ENCODE measurements at regions not wholly inside any gene's neighbourhood (a gene's known extent, or its start where the extent isn't known, plus 50 kb on each side); places are given as distances from the start of the nearest gene placed in this dataset.
"Not testable (repeated sequence)": the region's sequence is repeated elsewhere in the genome, so short reads cannot be mapped to it uniquely, and the experiment has no call there.

DNA sequence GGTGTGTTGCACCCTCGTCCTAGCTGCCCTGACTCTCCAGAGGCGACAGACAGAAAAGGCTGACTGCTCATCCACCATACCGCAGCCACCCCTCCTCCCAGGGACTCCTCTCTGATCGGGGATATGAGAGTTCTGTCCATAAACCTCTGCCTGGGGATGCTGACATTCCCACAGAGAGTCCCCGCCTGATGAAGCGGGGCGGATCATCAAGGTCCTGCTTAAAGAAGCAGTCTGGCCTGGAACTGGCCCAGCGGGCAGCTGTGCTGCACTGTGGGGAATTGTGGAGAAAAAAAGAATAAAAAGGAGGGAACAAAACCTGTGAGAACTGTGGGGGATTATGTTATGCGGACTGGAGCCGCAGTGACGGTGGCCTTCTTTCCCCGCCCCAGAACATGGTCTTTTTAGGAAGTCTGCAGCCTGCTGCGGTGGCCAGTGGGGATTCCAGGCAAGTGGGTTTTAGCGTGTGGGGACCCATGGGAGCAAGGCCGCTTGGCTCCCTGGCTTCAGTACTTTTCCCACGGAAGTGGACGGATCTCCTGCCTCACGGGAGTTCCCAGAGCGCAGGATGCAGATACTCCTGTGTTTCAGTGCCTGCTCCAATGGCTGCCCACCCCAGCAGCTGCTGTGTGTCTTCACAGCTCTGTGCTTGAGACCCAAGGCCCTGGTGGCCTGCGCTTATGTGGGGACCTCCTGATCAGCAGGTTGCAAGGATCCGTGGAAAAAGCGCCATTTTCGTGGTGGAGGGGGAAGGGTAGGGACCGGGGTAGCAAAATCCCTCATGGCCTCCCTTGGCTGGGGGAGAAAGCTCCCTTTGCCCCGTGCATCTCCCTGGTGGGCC is 1456.2 kb upstream of the SLC10A2 start:
- TF ChIP-seq, protein P1, sequence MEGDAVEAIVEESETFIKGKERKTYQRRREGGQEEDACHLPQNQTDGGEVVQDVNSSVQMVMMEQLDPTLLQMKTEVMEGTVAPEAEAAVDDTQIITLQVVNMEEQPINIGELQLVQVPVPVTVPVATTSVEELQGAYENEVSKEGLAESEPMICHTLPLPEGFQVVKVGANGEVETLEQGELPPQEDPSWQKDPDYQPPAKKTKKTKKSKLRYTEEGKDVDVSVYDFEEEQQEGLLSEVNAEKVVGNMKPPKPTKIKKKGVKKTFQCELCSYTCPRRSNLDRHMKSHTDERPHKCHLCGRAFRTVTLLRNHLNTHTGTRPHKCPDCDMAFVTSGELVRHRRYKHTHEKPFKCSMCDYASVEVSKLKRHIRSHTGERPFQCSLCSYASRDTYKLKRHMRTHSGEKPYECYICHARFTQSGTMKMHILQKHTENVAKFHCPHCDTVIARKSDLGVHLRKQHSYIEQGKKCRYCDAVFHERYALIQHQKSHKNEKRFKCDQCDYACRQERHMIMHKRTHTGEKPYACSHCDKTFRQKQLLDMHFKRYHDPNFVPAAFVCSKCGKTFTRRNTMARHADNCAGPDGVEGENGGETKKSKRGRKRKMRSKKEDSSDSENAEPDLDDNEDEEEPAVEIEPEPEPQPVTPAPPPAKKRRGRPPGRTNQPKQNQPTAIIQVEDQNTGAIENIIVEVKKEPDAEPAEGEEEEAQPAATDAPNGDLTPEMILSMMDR (IDR thresholded peaks at IDR 0.05): no peak
- no peak for TF ChIP-seq POLR2A (IDR thresholded peaks at IDR 0.05)
- TF ChIP-seq POLR2AphosphoS5 (IDR thresholded peaks at IDR 0.05): no peak
- Histone ChIP-seq H3K4me1 (no peaks in the 10 kb centered on the region), H3K27ac (no peak overlapping the region), H3K27me3 (no peaks in the 10 kb centered on the region), H3K36me3 (no peaks in the 10 kb centered on the region), H3K4me3 (no peak overlapping the region), H3K9me3 (peaks cover 0 to 4% of the 10 kb centered on the region in 2 donors)
- intact Hi-C loops (cut with DNase I; ENCODE audit: low total_unique reads): no loop called here
- DNase-seq (ENCODE audit: low spot score in 2 of 2): no peak

DNA sequence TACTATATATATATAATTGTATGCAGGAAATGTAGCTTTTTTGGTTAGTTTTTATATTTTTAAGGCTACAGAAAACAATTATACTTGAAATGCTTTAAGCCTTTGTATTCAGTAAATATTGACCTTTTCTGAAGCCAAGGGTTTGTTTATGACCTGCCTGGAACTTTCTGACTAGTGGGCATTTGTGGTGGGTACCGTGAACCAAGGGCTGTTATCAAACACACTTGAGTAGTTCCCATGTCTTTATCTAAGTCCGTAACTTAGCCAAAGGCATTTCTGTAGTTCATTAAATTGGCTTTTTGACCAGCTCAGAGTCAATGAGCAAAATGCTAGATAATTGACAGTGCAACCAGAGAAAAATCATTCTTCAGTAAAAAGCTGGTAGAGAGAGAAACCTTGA is 1444.2 kb upstream of the SLC10A2 start:
- no peaks in the 10 kb centered on the region for H3K9me3 ChIP-seq
- H3K36me3 ChIP-seq: no peaks in the 10 kb centered on the region
- H3K4me1 ChIP-seq: no peaks in the 10 kb centered on the region
- no peaks in the 10 kb centered on the region for H3K27me3 ChIP-seq
- intact Hi-C loops (cut with DNase I; ENCODE audit: low total_unique reads): no loop called here
- no peak overlapping the region for H3K27ac ChIP-seq
- no peak overlapping the region for H3K4me3 ChIP-seq
- no peak for DNase-seq (ENCODE audit: low spot score in 2 of 2)
- no peak for TF ChIP-seq POLR2A (IDR thresholded peaks at IDR 0.05)
- TF ChIP-seq POLR2AphosphoS5 (IDR thresholded peaks at IDR 0.05): no peak
- TF ChIP-seq, protein P1 (IDR thresholded peaks at IDR 0.05): no peak

DNA sequence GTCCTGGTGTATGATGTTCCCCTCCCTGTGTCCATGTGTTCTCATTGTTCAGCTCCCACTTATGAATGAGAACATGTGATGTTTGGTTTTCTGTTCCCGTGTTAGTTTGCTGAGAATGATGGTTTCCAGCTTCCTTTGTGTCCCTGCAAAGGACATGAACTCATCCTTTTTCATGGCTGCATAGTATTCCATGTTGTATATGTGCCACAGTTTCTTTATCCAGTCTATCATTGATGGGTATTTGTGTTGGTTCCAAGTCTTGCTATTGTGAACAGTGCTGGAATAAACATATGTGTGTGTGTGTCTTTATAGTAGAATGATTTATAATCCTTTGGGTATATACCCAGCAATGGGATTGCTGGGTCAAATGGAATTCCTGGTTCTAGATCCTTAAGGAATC is 1427.3 kb upstream of the SLC10A2 start:
- H3K4me3 ChIP-seq; H3K27ac ChIP-seq; intact Hi-C loops (cut with DNase I; ENCODE audit: low total_unique reads); H3K9me3 ChIP-seq; H3K4me1 ChIP-seq; H3K27me3 ChIP-seq; DNase-seq (ENCODE audit: low spot score in 2 of 2); H3K36me3 ChIP-seq: not testable (repeated sequence)

DNA sequence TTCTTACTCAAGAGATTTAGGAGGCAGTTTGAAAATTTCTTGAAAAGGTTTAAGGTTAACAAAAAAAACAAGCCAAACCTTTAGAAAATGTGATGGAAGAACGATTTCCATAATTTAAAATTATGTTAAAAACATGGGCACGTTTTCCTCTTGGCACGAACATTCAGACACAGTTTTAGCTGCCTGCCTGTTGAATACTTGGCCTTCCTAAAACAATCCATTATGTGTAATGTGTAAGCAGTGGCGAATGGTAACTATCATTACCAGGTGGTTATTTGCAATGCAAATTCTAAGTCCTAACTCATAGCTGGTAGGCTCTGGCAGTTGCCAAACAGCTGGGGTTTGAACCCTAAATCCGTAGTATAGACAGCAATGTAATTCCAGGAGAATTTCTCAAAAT is 1425.7 kb upstream of the SLC10A2 start:
- DNase-seq (ENCODE audit: low spot score in 2 of 2): no peak
- H3K9me3 ChIP-seq: no peaks in the 10 kb centered on the region
- H3K27ac ChIP-seq: no peak overlapping the region
- TF ChIP-seq POLR2AphosphoS5 (IDR thresholded peaks at IDR 0.05): no peak
- no peak for TF ChIP-seq POLR2A (IDR thresholded peaks at IDR 0.05)
- TF ChIP-seq, protein P1 (IDR thresholded peaks at IDR 0.05): no peak
- H3K36me3 ChIP-seq: no peaks in the 10 kb centered on the region
- intact Hi-C loops (cut with DNase I; ENCODE audit: low total_unique reads): no loop called here
- H3K4me3 ChIP-seq: no peak overlapping the region
- no peaks in the 10 kb centered on the region for H3K4me1 ChIP-seq
- no peaks in the 10 kb centered on the region for H3K27me3 ChIP-seq

DNA sequence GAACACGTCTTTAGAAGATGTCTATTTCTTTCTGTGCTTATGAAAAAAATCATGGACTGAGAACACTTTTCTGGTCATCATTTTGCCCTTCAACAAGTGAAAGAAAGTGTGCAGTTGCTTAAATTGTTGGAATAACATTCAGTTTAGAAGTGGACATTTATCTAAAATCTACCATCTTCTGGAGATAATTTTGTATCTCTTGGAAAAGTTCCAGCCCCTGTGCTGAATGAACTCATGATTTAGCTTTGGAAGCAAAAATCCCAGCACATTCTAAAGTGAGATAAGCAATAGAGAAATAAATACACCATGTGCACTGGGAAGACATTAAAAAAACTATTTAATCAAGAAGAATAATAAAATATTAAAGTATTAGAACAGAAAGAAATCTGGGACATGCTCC is 1420.8 kb upstream of the SLC10A2 start:
- no peak overlapping the region for H3K27ac ChIP-seq
- DNase-seq (ENCODE audit: low spot score in 2 of 2): no peak
- TF ChIP-seq, protein P1 (IDR thresholded peaks at IDR 0.05): no peak
- H3K36me3 ChIP-seq: no peaks in the 10 kb centered on the region
- no peak overlapping the region for H3K4me3 ChIP-seq
- no peaks in the 10 kb centered on the region for H3K9me3 ChIP-seq
- intact Hi-C loops (cut with DNase I; ENCODE audit: low total_unique reads): no loop called here
- H3K27me3 ChIP-seq: no peaks in the 10 kb centered on the region
- H3K4me1 ChIP-seq: no peaks in the 10 kb centered on the region

Measured in breast epithelium (tissue), 4 donors.